GM12873 (cell line): ENCODE measurements at regions not wholly inside any gene's neighbourhood (a gene's known extent, or its start where the extent isn't known, plus 50 kb on each side); places are given as distances from the start of the nearest gene placed in this dataset.

Experiments used
- TF ChIP-seq, protein P1 (sequence below): IDR thresholded peaks from 2 replicates; pipeline ENCODE4 v1.5.1; 2012; ENCODE audit warnings: low read depth, mild to moderate bottlenecking, moderate library complexity, low read length, control low read depth; ENCODE audit not compliant: insufficient read depth; ENCODE audit errors: missing control alignments

GRCh38 chr5:56680731-56681130 is 134.6 kb upstream of the MAP3K1 start:
- TF ChIP-seq, protein P1, sequence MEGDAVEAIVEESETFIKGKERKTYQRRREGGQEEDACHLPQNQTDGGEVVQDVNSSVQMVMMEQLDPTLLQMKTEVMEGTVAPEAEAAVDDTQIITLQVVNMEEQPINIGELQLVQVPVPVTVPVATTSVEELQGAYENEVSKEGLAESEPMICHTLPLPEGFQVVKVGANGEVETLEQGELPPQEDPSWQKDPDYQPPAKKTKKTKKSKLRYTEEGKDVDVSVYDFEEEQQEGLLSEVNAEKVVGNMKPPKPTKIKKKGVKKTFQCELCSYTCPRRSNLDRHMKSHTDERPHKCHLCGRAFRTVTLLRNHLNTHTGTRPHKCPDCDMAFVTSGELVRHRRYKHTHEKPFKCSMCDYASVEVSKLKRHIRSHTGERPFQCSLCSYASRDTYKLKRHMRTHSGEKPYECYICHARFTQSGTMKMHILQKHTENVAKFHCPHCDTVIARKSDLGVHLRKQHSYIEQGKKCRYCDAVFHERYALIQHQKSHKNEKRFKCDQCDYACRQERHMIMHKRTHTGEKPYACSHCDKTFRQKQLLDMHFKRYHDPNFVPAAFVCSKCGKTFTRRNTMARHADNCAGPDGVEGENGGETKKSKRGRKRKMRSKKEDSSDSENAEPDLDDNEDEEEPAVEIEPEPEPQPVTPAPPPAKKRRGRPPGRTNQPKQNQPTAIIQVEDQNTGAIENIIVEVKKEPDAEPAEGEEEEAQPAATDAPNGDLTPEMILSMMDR: no peak

- TF ChIP-seq, protein P1: no peak
Observed at GRCh38 chr5:56677690-56678305, 137.6 kb upstream of the MAP3K1 start.

DNA sequence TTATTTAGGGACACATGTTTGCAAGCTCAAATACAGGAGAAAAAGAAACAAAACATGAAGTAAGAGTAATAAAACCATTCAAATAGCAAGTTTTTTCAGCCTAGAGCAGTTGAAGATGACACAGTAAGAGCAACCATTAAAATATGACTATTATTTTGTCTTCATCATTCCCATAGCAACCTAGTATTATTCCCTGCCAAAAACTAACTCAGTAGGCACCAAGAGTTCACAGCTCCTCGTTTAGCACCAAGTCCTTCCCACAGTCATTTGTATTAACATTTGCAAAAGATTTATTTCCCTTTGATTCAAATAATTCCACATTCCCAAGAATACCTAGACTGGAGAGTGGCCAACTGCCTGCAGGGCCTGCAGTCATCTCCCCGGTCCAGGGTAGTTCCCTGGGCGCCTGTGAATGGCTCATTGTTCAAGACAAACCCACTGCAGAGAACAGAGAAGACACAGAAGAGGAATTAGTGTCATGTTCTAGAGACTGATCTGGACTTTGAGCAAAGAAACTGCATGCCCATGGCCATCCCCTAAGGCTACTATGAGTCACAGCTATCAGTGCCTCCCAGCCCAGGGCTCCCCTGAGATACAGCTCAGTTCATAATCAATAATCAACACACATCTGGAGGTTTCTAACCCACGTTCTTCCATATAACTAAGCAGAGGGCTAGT is 139.1 kb upstream of the MAP3K1 start:
- TF ChIP-seq, protein P1: no peak

- TF ChIP-seq, protein P1: no peak
Observed at GRCh38 chr5:56674441-56674840, 140.9 kb upstream of the MAP3K1 start.

DNA sequence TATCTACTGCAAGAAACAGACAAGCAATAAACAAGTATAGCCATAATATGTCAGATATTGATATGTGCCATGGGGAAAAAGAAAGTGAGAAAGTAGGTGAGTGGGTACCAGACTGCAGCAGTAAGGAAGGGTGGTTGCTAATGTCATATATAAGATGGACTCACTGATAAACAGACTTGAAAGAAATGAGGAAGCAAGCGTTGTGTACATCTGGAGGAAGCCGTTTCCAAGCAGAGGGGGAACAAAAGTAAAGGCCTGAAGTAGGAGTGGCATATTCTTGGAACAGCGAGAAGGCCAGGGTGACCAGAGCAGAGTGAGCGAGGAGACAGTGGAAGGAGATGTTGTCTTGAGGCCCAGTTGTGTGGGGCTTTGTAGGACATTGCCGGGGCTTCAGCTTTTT is 142.2 kb upstream of the MAP3K1 start:
- TF ChIP-seq, protein P1: no peak

GRCh38 chr5:56671571-56671970 is 143.8 kb upstream of the MAP3K1 start:
- TF ChIP-seq, protein P1: no peak

DNA sequence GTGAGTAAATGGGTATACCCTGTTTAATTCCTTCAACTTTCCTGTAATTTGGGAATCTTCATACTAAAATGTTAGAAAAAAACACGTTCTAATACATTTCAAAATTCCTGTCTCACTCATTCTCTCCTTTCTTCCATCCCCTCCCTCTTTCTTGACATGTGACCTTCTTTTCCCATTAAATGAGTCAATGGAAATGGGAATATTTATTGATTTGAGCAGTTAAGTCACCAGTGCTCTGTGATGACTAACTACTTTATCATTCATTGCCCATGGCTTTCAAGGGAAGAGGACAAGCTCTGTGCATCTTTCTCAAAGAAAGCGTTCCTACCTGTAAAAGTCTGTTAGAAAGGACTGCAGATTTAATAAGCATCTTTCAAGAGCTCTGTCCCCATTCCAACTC is 144.4 kb upstream of the MAP3K1 start:
- TF ChIP-seq, protein P1: no peak
